GM23248 (cell line): ENCODE measurements at regions not wholly inside any gene's neighbourhood (a gene's known extent, or its start where the extent isn't known, plus 50 kb on each side); places are given as distances from the start of the nearest gene placed in this dataset.

Experiments
- DNase-seq: peaks from one replicate; pipeline ENCODE4 v3.0.0-alpha.2; 2015
- H2AFZ ChIP-seq: fragments of 200-600 bp; sonication (generic); 2 replicates; pipeline ENCODE4 v1.6.1; 2016; ENCODE audit warnings: antibody characterized with exemption
- H3F3A ChIP-seq: fragments of 200-600 bp; sonication (generic); 2 replicates; pipeline ENCODE4 v1.6.1; 2016; ENCODE audit warnings: mild to moderate bottlenecking, antibody characterized with exemption, mixed run types; ENCODE audit not compliant: insufficient read depth
- H3K27ac ChIP-seq: fragments of 200-600 bp; sonication (generic); 2 replicates; pipeline ENCODE4 v1.5.1; 2016; ENCODE audit warnings: mild to moderate bottlenecking
- H3K27me3 ChIP-seq: fragments of 200-600 bp; sonication (generic); replicated peaks from 2 replicates; pipeline ENCODE4 v1.6.1; 2016; ENCODE audit warnings: mild to moderate bottlenecking; ENCODE audit not compliant: insufficient read depth
- H3K36me3 ChIP-seq: fragments of 200-600 bp; sonication (generic); 2 replicates; pipeline ENCODE4 v1.6.1; 2016; ENCODE audit warnings: low read depth, mild to moderate bottlenecking
- H3K4me1 ChIP-seq: fragments of 200-600 bp; sonication (generic); 2 replicates; pipeline ENCODE4 v1.6.1; 2016; ENCODE audit warnings: mild to moderate bottlenecking; ENCODE audit not compliant: insufficient read depth
- H3K4me2 ChIP-seq: fragments of 200-600 bp; sonication (generic); one replicate; pipeline ENCODE4 v1.6.1; 2016; ENCODE audit warnings: mild to moderate bottlenecking; ENCODE audit not compliant: unreplicated experiment
- H3K4me3 ChIP-seq: fragments of 200-600 bp; sonication (generic); 2 replicates; pipeline ENCODE4 v1.5.1; 2016; ENCODE audit warnings: mild to moderate bottlenecking
- H3K79me2 ChIP-seq: fragments of 200-600 bp; sonication (generic); 2 replicates; pipeline ENCODE4 v1.6.1; 2016; ENCODE audit warnings: mild to moderate bottlenecking; ENCODE audit not compliant: insufficient read depth
- H3K9ac ChIP-seq: fragments of 200-600 bp; sonication (generic); 2 replicates; pipeline ENCODE4 v1.6.1; 2016; ENCODE audit warnings: mild to moderate bottlenecking
- H3K9me2 ChIP-seq: fragments of 200-600 bp; sonication (generic); 2 replicates; pipeline ENCODE4 v1.6.1; 2016; ENCODE audit warnings: mixed run types, mild to moderate bottlenecking, moderate library complexity; ENCODE audit not compliant: insufficient read depth
- H3K9me3 ChIP-seq: fragments of 200-600 bp; sonication (generic); one replicate; pipeline ENCODE4 v1.6.1; 2017; ENCODE audit warnings: low read depth
- H4K20me1 ChIP-seq: fragments of 200-600 bp; sonication (generic); 2 replicates; pipeline ENCODE4 v1.6.0; 2016; ENCODE audit not compliant: insufficient read depth
- EZH2 ChIP-seq: fragments of 200-600 bp; sonication (generic); IDR thresholded peaks from 2 replicates; pipeline ENCODE4 v1.6.1; 2018; ENCODE audit warnings: antibody characterized with exemption, mild to moderate bottlenecking; ENCODE audit not compliant: insufficient read depth, poor library complexity, severe bottlenecking
- EZH2phosphoT487 ChIP-seq: fragments of 200-600 bp; sonication (generic); IDR thresholded peaks from 2 replicates; pipeline ENCODE4 v1.6.1; 2018; ENCODE audit warnings: antibody characterized with exemption, moderate library complexity, mild to moderate bottlenecking, low read depth; ENCODE audit not compliant: insufficient read depth
- WGBS, 2 experiments: methylation state at CpG; one replicate each; pipeline ENCODE4 v1.1.6; 2015 to 2017; ENCODE audit warnings: low lambda C conversion rate in 2 of 2, low coverage in 1 of 2; ENCODE audit errors: missing lambda C conversion rate in 2 of 2; 5-methylcytosine and 5-hydroxymethylcytosine counted together
- in situ Hi-C: fragments of 300-500 bp; cut with MboI; formaldehyde crosslinking; loops from 2 replicates; pipeline ENCODE4 v1.15.0; 2020

GRCh38 chr2:66862885-66863650, 428.1 kb downstream of the MEIS1 start:
- Histone ChIP-seq H2AFZ (peak overlapping the region; percentile 53), H3K9ac (peak overlapping the region; percentile 64), H3K4me2 (peak overlapping the region; percentile 85), H3K9me2 (no peaks in the 10 kb centered on the region), H3K9me3 (no peaks in the 10 kb centered on the region), H3K79me2 (no peaks in the 10 kb centered on the region), H3K4me3 (peak overlapping the region; percentile 57), H4K20me1 (no peaks in the 10 kb centered on the region), H3K27me3 (no peaks in the 10 kb centered on the region), H3F3A (peaks cover 26% of the 10 kb centered on the region), H3K4me1 (peaks cover 53% of the 10 kb centered on the region), H3K36me3 (no peaks in the 10 kb centered on the region), H3K27ac (peak overlapping the region; percentile 82)
- WGBS, 2 experiments = 1% methylated on average over 6 of the region's 6 CpGs
- in situ Hi-C loops = no loop called here
- DNase-seq = peak; percentile 83
- TF ChIP-seq EZH2 (no peak), EZH2phosphoT487 (no peak)

DNA sequence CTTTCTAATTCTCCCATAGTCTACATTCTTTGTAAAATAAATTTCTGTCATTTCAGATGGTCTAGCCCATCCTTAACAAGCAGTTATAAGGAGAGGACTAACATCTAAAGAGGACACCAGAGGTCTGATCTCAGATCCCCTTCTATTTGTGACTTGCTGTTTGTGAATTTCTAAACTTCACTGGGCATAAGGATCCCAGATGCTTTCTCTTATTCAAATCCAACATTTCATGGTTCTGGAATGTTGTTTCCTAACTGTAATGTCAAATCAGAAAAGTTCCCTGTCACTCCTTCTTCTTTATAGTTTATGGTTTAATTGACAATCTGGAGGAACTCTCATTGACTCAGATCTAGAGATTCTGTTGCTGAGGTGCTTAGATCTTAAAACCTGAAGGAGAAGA, 430.2 kb downstream of the MEIS1 start:
- Histone ChIP-seq H3K9me3 (no peaks in the 10 kb centered on the region), H3K9ac (no peak overlapping the region), H3K4me3 (no peak overlapping the region), H3K27me3 (no peaks in the 10 kb centered on the region), H3K36me3 (no peaks in the 10 kb centered on the region), H4K20me1 (no peaks in the 10 kb centered on the region), H3K4me2 (no peak overlapping the region), H3K4me1 (peaks cover 65% of the 10 kb centered on the region), H3F3A (peaks cover 41% of the 10 kb centered on the region), H3K79me2 (no peaks in the 10 kb centered on the region), H3K9me2 (no peaks in the 10 kb centered on the region), H3K27ac (no peak overlapping the region), H2AFZ (no peak overlapping the region)
- in situ Hi-C loops = no loop called here
- TF ChIP-seq EZH2phosphoT487 (no peak), EZH2 (no peak)
- DNase-seq = peak; percentile 37

DNA sequence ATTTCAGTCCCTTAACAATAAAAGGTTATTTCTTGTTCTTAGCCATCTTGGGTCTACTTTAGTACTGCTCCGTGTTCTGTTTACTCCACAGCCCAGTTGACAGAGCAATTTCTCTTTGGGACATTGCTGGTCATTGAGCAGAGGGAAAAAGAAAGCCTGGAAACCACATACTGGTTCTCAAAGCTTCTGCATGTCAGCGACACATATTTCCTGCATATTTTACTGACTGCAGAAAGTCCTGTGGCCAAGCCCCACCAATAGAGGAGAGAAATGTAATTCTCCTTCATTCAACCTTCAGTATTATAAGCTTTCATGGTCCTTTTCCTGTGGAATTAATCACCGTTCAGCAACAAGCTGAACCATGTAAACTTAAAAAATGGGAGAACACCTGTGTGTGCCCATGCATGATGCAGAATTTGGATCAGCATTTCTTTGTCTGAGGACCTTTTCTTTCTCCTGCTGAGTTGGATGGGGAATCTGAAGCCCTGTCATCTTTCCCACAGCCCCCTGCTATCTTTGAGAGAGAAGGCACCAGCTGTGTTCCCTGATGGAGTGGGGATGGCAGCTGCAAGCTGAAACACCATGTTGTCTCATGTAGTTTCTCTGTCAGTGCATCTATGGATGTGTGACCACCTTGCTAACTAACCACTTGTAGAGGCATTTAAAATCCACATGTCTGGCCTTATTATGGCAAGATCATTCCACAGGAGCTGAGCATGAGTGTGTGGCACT, 431.6 kb downstream of the MEIS1 start:
- peaks cover 70% of the 10 kb centered on the region for H3K4me1 ChIP-seq
- TF ChIP-seq EZH2phosphoT487 = no peak
- no peak for TF ChIP-seq EZH2
- DNase-seq = no peak

DNA sequence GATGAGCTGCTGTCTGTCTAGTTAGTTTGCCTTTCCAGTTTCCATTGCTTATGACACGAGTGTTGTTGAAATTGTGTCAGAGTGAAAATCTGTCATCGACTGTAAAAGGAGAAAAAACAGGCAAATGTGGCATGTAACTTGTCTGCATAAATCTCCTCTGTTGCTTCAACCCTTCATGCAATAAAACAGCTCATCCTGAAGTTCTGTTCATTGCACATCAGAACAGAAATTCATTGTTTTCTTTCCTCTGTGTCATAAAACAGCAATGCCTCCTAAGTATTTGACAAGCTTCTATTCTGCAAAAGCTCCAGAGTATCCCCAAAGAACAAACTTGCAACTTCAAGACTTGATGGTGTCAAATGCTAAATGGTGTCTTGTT, 432.1 kb downstream of the MEIS1 start:
- no peaks in the 10 kb centered on the region for H3K27me3 ChIP-seq
- H3K9me2 ChIP-seq = no peaks in the 10 kb centered on the region
- no peaks in the 10 kb centered on the region for H3K36me3 ChIP-seq
- in situ Hi-C loops = no loop called here
- H3K9me3 ChIP-seq = no peaks in the 10 kb centered on the region
- no peak overlapping the region for H3K4me3 ChIP-seq
- no peak overlapping the region for H3K4me2 ChIP-seq
- no peaks in the 10 kb centered on the region for H3K79me2 ChIP-seq
- H3K4me1 ChIP-seq = peaks cover 75% of the 10 kb centered on the region
- no peak overlapping the region for H3K9ac ChIP-seq
- H2AFZ ChIP-seq = no peak overlapping the region
- no peaks in the 10 kb centered on the region for H4K20me1 ChIP-seq
- H3F3A ChIP-seq = peaks cover 41% of the 10 kb centered on the region
- WGBS, 2 experiments = 33 to 49% methylated on average over 2 of the region's 2 CpGs
- DNase-seq = peak; percentile 43
- no peak overlapping the region for H3K27ac ChIP-seq
- TF ChIP-seq EZH2 = no peak

More for the DNA sequence above, 431.6 kb downstream of the MEIS1 start:
- no peak overlapping the region for H3K4me2 ChIP-seq
- H3K36me3 ChIP-seq = no peaks in the 10 kb centered on the region
- H4K20me1 ChIP-seq = no peaks in the 10 kb centered on the region
- H3K9ac ChIP-seq = no peak overlapping the region
- no peak overlapping the region for H3K27ac ChIP-seq
- no peaks in the 10 kb centered on the region for H3K79me2 ChIP-seq
- 77 to 82% methylated on average over 3 of the region's 3 CpGs for WGBS, 2 experiments
- in situ Hi-C loops = no loop called here
- H3K9me2 ChIP-seq = no peaks in the 10 kb centered on the region
- no peak overlapping the region for H3K4me3 ChIP-seq
- H2AFZ ChIP-seq = no peak overlapping the region
- peaks cover 41% of the 10 kb centered on the region for H3F3A ChIP-seq
- H3K27me3 ChIP-seq = no peaks in the 10 kb centered on the region
- H3K9me3 ChIP-seq = no peaks in the 10 kb centered on the region
